ENCODE measurements at regions not wholly inside any gene's neighbourhood (a gene's known extent, or its start where the extent isn't known, plus 50 kb on each side); places are given as distances from the start of the nearest gene placed in this dataset.

- no peaks in the 10 kb centered on the region for H3K9me3 Mint-ChIP-seq
- H3K4me3 Mint-ChIP-seq = no peak overlapping the region
- TF ChIP-seq, protein P1, sequence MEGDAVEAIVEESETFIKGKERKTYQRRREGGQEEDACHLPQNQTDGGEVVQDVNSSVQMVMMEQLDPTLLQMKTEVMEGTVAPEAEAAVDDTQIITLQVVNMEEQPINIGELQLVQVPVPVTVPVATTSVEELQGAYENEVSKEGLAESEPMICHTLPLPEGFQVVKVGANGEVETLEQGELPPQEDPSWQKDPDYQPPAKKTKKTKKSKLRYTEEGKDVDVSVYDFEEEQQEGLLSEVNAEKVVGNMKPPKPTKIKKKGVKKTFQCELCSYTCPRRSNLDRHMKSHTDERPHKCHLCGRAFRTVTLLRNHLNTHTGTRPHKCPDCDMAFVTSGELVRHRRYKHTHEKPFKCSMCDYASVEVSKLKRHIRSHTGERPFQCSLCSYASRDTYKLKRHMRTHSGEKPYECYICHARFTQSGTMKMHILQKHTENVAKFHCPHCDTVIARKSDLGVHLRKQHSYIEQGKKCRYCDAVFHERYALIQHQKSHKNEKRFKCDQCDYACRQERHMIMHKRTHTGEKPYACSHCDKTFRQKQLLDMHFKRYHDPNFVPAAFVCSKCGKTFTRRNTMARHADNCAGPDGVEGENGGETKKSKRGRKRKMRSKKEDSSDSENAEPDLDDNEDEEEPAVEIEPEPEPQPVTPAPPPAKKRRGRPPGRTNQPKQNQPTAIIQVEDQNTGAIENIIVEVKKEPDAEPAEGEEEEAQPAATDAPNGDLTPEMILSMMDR (IDR thresholded peaks at IDR 0.05) = no peak
- H3K27me3 Mint-ChIP-seq = no peaks in the 10 kb centered on the region
- no peak for ATAC-seq (ENCODE audit: low read depth)
- H3K27ac Mint-ChIP-seq = no peak overlapping the region
- no peaks in the 10 kb centered on the region for H3K36me3 Mint-ChIP-seq (ENCODE audit: low read depth)
- no peaks in the 10 kb centered on the region for H3K4me1 Mint-ChIP-seq
- CTCF ChIA-PET = no interaction called here
- intact Hi-C loops (cut with micrococcal nuclease) = no loop called here
- DNase-seq = no peak
- POLR2A ChIA-PET = no interaction called here
These were observed 484.0 kb upstream of the CTSO start for GRCh38 chr4:156437666-156438065.

DNA sequence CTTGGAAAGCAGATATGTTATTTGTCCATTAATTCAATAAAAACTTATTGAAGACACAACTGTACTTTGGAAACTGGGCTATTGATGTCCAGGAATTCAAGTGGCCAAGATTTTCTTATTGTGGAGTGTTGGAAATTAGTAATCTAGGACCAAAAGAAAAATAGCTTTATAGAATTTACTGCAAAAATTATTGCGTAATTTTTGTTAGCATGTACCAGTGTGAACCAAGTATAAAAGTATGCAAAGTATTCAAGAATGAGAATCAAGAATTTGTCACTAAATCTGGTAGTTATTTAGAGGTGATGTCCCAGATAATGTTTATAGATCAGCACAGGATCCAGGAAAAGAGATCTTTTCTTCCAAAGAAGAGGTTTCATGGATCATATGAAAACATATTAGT, 468.9 kb upstream of the CTSO start:
- Mint-ChIP-seq H3K4me3 (no peak overlapping the region), H3K36me3 (ENCODE audit: low read depth) (no peaks in the 10 kb centered on the region), H3K27me3 (no peaks in the 10 kb centered on the region), H3K27ac (no peak overlapping the region), H3K9me3 (no peaks in the 10 kb centered on the region), H3K4me1 (no peaks in the 10 kb centered on the region)
- ATAC-seq (ENCODE audit: low read depth) (no peak), DNase-seq (no peak)
- CTCF ChIA-PET = no interaction called here
- POLR2A ChIA-PET = no interaction called here
- intact Hi-C loops (cut with micrococcal nuclease) = no loop called here
- TF ChIP-seq, protein P1 (IDR thresholded peaks at IDR 0.05) = no peak

DNA sequence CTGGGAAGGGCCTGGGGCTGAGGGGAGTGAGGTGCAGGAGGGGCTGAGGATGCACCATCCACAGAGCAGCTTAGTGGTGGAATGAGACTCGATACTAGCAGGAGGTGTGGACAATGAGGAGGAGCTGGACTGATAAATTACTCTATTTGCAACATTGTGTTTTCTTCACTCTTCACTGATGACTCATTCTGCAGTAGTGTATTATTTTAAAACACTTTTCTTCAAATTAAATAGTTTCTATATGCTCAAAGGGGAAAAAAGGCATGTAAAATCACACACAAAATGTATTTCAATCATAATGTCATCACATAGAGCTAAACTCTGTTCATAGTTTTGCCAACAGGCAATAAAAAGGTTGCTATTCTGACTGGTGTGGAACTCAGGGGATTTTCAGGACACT, 467.0 kb upstream of the CTSO start:
- DNase-seq (no peak), ATAC-seq (ENCODE audit: low read depth) (no peak)
- H3K27ac Mint-ChIP-seq = no peak overlapping the region
- no peaks in the 10 kb centered on the region for H3K36me3 Mint-ChIP-seq (ENCODE audit: low read depth)
- ChIA-PET POLR2A (no interaction called here), CTCF (no interaction called here)
- TF ChIP-seq, protein P1 (IDR thresholded peaks at IDR 0.05) = no peak
- H3K4me1 Mint-ChIP-seq = no peaks in the 10 kb centered on the region
- H3K27me3 Mint-ChIP-seq = no peaks in the 10 kb centered on the region
- intact Hi-C loops (cut with micrococcal nuclease) = no loop called here
- H3K9me3 Mint-ChIP-seq = no peaks in the 10 kb centered on the region
- H3K4me3 Mint-ChIP-seq = no peak overlapping the region

GRCh38 chr4:156419080-156419685, 465.5 kb upstream of the CTSO start:
- POLR2A ChIA-PET = no interaction called here
- no peak for ATAC-seq (ENCODE audit: low read depth)
- Mint-ChIP-seq H3K4me1 (no peaks in the 10 kb centered on the region), H3K36me3 (ENCODE audit: low read depth) (no peaks in the 10 kb centered on the region), H3K9me3 (no peaks in the 10 kb centered on the region), H3K4me3 (no peak overlapping the region), H3K27me3 (no peaks in the 10 kb centered on the region), H3K27ac (no peak overlapping the region)
- intact Hi-C loops (cut with micrococcal nuclease) = no loop called here
- TF ChIP-seq, protein P1 (IDR thresholded peaks at IDR 0.05) = no peak
- DNase-seq = no peak
- CTCF ChIA-PET = no interaction called here

DNA sequence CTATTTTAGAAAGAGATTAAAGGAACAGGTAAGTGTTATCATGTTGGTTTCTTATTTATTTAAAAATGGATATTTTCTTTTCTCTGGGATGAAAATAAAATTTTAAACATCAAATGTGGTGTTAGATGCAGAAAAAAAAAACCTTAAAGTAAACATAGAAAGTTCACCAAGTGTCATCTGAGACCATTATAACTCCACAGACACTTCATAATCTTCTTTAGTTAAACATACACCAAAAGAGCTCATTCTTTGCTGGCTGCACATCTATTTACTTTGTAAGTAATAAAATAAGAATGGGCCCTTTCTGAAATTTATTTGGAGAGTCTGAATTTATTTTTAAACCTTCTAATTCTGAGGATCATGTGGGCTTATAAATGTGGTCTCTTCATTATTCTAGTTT, 460.7 kb upstream of the CTSO start:
- no peak for ATAC-seq (ENCODE audit: low read depth)
- Mint-ChIP-seq H3K36me3 (ENCODE audit: low read depth) (no peaks in the 10 kb centered on the region), H3K27ac (no peak overlapping the region), H3K4me3 (no peak overlapping the region), H3K27me3 (no peaks in the 10 kb centered on the region), H3K4me1 (no peaks in the 10 kb centered on the region), H3K9me3 (peaks cover under 1% of the 10 kb centered on the region)
- TF ChIP-seq, protein P1 (IDR thresholded peaks at IDR 0.05) = no peak
- intact Hi-C loops (cut with micrococcal nuclease) = no loop called here
- ChIA-PET CTCF (no interaction called here), POLR2A (no interaction called here)
- DNase-seq = no peak

All from activated B cell treated with CpG ODN at 0.5 μM for 24 hours (primary cell).